HG02610 (cell line): ENCODE measurements at regions not wholly inside any gene's neighbourhood (a gene's known extent, or its start where the extent isn't known, plus 50 kb on each side); places are given as distances from the start of the nearest gene placed in this dataset.

ENCODE experiments used
- ATAC-seq: cut with Tn5 transposase; IDR thresholded peaks from one replicate; pipeline ENCODE4 v1.9.1; 2021; ENCODE audit warnings: mild to moderate bottlenecking, moderate library complexity; ENCODE audit not compliant: unreplicated experiment

DNA sequence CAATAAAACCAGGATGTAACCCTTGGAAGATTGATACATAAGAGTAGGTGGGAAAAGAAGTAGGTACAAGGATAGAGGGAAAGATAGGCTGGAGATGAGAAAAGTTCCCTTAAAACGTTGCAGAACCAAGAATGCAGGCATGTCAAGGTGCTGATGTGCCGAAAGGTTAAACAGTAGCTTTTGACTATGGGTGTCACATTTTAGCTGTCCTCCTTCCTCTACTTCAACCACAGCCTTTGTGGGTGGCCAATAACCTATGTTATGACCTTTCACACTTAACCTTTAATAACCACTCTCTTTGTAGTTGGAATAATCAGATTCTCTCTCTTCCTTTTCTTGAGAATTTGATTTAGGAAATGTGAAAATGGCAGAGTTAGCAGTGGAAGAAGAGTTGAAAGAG is 184.5 kb upstream of the GAP43 start:
- ATAC-seq = no peak

DNA sequence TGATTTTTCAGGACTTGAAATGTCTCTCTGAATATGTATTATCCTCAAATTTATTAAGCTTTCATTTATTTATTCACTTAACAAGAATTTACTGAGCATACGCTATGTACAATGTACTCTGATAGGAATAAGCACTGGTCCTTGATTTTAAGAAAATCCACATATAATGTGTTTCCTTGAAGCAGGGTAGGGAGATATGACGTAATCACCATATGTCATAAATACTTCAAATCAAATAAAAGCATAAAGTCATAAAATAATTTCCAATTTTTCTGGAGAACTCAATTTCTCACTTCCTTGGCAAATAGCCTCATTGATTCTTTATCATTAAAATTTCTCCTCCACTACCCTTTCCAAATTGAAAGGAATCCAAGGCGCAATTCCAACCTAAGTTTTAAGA is 177.8 kb upstream of the GAP43 start:
- no peak for ATAC-seq

DNA sequence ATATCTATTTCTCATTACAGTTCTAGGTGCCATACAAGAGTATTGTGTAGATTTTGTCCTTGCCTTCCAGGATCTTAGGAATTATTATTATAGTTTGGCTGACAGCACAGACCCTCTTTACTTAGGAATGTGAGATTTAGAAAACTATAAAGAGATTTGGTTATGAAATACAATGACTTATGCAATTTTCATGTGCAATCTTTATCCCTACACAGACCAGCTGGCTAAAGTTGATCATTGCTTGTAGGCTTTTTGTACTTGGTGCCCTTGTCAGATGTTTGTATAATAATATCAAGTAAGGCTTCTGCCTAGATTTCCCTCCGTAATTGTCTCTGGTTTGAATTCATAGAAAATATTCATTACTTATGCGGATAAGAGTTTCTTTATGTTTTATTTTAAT is 174.5 kb upstream of the GAP43 start:
- no peak for ATAC-seq

DNA sequence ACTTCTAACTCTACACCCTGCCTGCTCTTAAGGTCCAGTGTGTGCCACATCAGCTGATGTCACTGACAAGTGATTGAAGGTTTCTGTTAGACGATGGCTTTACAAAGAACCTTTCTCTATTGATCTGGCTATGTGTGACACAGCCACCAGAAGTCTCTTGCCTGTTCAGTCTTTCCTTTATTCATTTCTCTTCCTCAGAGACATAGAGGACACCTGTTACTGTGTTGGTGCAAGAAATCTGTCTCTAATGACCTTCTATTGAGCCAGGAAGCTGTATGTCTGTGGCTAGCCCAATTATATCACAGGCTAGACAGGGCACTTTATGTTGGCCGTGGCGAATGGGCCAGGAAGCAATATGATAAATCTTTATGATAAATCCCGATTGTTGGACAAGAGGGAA is 173.3 kb upstream of the GAP43 start:
- ATAC-seq = no peak

DNA sequence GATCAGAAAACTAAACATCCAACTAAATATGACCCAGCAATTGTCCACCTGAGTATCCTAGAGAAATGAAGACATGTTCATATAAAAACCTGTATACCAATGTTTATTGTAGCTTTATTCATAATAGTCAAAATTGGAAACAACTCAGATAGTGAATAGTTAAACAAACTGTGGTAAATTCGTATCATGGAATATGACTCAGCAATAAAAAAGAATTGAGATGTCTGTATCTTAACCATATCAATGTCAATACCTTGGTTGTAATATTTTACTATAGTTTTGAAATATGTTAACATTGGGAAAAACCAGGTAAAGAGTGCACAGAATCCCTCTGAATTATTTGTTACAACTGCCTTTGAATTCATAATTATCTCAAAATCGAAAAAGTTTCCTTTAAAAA is 159.3 kb upstream of the GAP43 start:
- no peak for ATAC-seq

DNA sequence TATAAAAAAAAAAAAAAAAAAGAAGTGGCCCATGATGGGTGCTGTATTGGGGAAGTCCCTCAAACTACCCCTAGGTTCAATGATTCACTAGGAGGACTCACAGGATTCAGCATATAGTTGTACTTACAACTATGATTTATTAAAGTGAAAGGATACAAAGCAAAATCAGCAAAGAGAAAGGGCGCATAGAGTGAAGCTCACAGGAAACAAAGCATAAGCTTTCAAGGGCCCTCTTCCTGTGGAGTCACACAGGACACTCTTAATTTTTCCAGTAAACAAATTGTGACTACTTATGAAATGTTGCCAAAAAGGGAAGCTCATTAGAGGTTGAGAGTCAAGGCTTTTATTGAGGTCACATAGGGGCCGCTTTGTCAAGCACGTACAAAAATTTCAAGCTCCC is 153.7 kb upstream of the GAP43 start:
- ATAC-seq = no peak

DNA sequence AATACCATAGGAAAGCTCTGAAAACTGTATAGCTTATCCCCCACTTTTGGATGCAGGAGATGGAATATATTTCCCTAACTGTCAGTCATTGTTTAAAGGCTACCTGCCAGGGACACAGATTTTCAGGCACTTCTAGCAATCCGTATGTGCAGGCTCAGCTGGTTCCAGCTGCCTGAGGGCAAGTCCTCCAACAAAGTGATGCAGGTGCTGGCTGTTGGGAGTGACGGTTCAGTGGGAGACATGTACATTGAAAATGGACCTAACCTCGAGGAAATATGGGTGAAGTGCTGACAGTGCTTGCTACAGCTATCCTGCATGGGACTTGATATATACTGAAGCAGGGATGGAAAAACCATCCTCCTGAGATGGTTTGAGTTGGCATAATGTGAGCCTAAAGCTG is 153.1 kb upstream of the GAP43 start:
- no peak for ATAC-seq

DNA sequence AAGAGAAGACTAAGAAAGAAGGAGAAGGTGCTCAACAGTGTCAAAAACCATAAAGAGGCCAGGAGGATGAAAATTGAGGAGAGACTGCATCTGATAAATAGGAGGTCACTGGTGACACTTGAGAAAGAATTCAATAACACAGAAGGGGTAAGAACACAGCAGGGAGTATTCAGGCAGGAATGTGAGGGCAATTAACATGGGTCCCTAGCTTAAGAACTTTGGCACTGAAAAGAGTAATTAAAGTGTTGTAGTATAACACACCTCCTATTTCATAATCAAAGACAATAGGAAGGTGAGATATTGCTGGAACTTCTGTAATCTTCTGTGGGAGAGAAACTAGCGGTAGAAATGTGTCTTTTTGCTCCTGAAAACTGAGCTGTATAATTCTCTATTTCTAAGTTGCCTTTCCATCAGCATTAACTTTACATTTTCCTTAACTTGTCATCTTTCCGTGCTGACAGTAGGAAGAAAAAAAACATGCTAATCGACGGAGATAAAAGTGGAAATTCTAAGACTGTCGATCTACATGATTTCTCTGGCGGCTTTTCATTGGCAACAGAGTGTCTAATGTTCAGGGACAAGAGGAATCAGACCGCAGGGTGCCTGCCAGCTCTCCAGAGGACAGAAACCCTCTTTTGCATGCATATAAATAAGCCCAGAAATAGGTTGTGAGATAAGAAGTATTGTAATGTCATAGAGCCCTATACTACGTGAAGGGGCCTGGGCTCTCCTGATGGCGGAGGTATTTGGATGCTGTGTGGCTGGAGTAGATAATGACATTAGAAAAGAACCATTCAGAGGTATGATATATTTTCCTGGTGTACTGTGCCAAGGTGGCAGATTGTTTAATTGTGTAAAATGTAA is 147.9 kb upstream of the GAP43 start:
- no peak for ATAC-seq

DNA sequence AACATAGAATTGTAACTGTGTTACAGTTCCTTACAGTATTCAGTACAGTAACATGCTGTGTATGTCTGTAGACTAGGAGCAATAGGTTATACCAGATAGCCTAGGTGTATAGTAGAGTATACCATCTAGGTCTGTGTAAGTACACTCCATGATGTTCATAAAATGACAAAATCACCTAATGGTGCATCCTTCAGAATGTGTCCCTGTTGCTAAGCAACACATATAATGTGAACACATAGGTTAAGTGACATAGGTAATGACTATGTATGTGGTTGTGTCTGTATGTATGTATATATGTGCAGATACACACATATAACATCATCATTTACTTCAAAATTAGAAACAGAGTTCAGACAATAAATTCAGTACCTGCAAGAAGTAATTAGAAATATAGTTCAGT is 146.8 kb upstream of the GAP43 start:
- ATAC-seq = no peak

DNA sequence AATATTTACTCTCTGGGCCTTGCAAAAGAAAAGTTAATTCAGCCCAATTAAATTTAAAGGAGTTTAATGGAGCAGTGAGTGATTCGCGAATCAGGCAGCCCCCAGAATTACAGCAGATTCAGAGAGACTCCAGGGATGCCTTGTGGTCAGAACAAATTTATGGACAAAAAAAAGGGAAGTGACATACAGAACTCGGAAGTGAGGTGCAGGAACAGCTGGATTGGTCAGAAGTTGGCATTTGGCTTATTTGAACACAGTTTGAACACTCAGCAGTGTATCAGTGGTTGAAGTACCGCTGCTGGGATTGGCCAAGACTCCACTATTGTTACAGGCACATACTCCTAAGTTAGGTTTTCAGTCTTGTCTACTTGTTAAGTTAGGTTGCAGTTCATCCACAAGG is 145.0 kb upstream of the GAP43 start:
- ATAC-seq = no peak

DNA sequence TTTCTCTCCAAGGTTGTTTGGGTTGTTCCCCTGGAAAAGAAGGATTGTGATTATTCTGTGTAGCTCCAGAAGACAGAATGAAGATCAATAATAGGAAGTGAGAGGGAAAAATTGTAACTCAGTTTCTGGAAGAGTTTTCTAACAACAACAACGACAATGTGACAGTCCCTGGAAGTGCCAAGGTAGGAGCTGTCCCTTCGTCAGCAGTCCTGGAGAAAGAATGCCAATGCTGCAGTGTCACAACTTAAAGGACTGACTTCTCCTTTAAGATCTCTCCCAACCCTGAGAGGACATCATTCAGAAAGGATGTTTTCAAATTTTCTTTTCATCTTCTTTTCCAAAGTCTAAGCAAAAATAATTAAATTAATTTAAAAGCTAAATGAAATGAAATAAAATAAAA is 136.4 kb upstream of the GAP43 start:
- ATAC-seq = no peak

DNA sequence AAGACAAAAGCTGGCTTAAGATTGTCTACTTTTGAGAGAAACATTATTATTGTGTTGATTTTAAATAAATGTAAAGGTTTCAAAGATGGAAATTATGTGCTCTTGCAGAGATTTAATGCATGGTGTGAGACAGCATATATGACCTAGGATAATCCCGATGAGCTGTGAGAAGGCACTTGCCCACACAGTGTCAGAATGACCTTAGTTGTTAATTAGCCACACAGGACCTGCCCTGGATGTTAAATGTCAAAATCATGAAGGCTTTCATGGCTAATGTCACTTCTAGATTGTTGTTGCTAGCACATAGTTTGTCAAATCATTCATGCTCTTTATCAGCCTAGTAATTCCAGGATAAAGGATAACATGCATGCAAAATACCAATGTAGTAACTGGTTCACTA is 135.3 kb upstream of the GAP43 start:
- no peak for ATAC-seq

DNA sequence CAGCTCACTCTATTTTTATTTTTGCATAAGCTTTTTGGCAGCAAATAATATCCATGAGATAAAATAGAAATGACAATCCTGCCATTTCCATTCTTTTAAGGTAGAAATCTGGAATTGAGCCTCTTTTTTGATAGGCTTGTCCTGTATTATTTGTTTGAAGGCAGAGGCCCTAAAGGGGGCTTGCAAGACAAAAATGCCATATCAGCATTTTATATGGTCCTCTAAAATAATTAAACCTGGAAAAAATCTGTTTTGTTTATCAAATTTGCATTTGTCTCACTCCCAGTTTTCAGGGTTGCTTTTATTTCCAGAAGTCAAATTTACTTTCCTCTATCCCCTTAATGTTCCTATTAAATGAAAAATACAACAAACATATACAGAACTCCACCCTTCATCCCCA is 134.9 kb upstream of the GAP43 start:
- ATAC-seq = no peak

DNA sequence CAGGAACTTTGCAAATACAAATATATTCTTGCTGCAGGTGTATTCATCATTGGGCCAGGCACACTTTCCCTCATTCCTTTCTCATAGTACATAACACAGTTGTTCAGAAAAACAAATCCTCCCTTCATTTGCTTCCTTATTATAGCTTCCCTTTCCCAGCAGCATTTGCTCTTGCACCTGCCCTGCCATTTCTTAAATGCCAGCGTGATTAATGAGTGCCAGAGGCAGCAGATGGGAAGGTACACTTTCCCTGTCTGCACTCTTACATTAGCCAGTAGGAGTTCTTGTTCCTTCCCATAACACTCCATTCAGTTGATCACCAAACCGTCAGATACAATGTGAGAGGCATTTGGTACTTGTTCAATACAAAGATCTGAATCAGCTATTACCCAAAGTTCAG is 128.5 kb upstream of the GAP43 start:
- ATAC-seq = no peak

DNA sequence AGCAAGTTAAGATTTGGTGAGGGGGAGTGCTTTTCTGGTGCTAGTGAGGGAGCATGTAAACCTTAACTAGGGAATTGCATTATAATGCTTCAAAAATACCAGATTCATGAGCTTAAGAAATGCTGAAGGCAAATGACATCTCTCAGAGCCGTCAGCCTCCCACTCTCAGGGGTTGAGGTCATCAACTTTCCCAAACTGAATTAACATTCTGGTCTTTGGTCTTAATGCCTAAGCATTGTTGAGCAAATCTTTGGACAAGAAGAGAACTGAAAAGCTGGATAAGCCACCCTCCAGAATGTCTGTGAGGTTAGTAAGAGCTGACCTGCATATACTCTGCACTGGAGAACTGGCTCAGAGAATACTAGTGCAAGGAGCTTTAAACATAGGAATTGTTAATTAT is 124.9 kb upstream of the GAP43 start:
- ATAC-seq = no peak

DNA sequence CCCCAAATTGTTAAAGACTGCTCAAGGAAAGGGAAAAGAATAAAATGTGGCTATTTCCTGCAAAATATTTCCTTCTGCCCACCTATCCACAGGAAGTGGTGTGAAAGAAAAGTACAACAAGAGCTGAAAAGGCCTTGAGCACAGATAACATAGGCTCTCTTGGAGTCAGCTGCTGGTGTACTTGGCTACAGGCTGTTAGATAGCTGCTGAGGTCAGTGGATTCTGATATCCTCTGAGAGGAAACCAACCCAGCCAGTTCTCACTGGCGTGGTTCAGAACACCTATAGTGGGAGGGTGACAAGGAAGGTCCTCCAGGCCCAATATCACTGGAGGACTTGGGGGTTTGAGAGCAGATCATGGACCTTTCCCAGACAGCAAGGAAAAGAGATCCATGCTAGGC is 124.4 kb upstream of the GAP43 start:
- ATAC-seq = no peak

DNA sequence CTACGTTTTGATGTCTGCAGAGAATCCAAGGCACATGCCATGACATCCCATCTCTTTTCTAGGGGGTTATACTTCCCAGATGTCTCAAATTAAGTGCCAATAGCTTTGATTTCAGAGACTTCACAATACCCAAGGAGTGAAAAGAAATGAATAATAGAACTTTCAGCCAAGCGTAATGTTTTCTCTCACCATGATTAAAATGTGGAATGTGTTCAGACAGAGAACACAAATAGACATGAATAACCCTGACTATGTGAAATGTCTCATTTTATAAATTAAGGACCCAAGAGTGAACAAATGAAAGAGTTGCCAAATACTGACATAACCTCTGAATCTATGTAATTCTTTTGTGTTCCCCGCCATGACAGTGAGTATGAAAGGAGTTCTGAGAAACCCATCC is 123.6 kb upstream of the GAP43 start:
- no peak for ATAC-seq

DNA sequence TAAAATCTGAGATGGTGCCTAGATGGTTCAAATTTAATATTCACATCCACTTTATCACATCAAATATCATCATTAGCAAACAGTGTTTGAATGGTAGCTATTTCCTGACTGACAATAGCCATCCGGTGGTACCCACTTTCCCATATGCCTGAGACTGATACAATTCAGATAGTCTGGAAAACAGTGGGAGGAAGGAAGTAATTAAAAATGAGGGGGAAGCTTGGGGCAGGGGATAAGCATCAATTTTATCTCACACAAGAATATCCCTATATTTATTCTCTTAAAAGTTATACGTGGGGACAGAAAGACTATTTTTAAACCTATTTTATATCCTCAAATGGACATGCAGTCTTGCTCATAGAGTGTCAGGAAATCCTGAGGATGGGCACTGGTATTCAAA is 122.5 kb upstream of the GAP43 start:
- ATAC-seq = no peak

DNA sequence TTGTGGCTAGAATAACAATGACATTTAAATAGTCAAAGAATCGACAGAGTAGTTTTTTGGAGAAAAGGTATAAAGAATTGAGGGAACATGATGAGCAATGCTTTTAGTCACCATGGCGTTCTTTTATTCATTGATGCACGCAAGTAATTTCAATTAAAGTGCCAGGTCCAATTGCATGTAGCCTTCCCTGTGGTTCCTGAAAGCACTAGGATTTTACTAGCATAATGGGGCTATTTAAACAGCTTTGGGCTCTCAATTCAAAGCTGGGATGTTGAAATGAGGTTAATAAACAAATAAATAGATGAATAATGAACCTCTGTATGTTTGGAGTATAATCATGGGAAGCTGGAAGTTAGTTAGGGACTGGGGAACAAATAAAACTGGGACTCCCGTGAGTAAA is 121.2 kb upstream of the GAP43 start:
- ATAC-seq = no peak

DNA sequence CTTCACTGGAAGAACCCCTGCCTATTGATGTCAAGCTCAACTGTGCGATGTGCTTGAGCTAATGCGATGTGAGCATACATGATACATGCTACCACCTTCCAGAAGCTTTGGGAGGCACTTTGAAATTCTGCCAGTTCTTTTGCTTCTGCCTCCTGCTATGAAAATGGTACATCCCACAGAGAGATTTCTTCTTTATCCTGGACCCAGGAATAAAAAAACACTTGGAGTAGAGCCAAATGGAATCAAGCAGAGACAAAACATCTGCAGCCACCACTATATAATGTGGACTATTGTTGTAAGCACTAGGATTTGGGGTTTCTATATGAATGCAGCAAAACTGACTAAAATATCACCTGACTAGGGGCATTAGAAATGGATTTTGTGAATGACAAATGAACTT is 119.9 kb upstream of the GAP43 start:
- no peak for ATAC-seq

DNA sequence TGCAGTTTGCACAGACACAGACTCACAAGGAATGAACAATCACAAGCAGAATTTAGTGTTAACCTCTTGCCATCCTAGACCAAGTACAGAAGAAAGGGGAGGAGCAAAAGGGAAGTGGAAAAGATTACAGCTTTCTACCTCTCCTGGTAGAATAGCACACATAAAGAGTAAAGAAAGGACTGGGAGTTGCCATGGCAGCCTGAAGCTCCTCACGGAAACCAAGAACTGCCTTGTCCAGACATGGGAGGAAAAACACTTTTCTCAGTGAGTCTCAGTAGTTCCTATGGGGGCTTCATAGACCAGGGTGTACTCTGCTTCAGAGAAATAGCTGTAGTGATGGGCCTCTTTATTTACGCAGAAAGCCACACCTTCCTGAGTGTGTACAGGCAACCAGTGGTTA is 114.7 kb upstream of the GAP43 start:
- ATAC-seq = no peak

DNA sequence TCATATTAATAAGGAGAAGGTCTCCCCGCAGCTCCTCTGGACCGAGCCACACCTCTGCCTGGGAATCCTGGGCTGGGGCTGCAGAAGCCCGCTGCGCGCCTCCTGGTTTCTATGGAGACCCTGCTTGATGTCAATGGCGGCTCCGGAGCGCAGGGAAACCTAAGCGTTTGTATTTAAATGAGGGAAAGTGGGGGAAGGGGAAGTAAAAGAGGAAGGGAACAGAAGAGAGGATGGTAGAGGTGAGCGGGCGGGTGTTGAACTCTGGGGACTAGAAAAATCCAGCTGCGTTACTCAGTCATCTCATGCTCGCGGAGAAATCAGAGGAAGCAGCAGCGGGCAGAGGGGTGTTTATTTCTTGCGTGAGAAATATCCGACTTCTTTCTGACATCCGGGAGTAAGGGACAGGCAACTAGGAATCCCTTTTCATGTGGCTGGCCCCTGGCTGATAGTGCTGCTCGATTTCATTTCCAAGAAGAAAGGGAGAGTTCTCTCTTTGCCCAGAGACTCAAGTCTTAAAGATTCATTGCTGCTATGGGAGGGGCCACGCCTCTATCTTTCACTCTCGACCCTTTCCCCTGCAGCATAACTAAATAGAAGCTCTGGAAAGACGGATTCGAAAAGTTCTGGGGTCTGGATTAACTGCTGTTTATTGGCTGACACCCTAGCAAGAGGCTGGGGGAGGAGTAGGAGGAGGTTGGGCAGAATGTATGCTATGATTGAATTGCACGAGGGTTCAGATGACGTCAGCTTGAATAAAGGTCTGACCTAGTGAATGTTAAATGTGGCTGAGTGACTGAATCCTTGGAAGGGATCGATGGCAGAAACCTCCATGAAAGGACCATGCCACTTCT is 110.5 kb upstream of the GAP43 start:
- ATAC-seq = peak; percentile 39
